A673 (cell line): ENCODE measurements at regions not wholly inside any gene's neighbourhood (a gene's known extent, or its start where the extent isn't known, plus 50 kb on each side); places are given as distances from the start of the nearest gene placed in this dataset.

Source experiments
- BruUV-seq: library from RNA; stranded (reverse); fragments of 400-500 nt; replicated peaks from 2 replicates; lab custom pipeline; 2021; lab: Mats Ljungman, UMichigan
- CTCF ChIA-PET: fragments of 300-600 bp; sonication (Branson Sonifier 250); formaldehyde crosslinking; loops from one replicate; lab custom pipeline; 2022; ENCODE audit warnings: antibody characterized with exemption; lab: Charles Lee
- POLR2A ChIA-PET: fragments of 300-600 bp; sonication (Branson Sonifier 250); formaldehyde crosslinking; loops from one replicate; lab custom pipeline; 2022; ENCODE audit warnings: antibody characterized with exemption; ENCODE audit not compliant: low non-redundant PET; lab: Charles Lee
- DNase-seq: peaks from one replicate; pipeline ENCODE4 v3.0.0-alpha.2; 2015; ENCODE audit warnings: low spot score
- H3K27ac ChIP-seq: fragments of 200-600 bp; sonication (generic); 2 replicates; pipeline ENCODE4 v1.5.1; 2016; ENCODE audit warnings: mixed run types, low read depth, mild to moderate bottlenecking, mixed read lengths, antibody characterized with exemption, low read length; ENCODE audit not compliant: poor library complexity, severe bottlenecking
- H3K27me3 ChIP-seq: fragments of 200-600 bp; sonication (generic); replicated peaks from 2 replicates; pipeline ENCODE4 v1.6.1; 2017; ENCODE audit warnings: mixed run types, low read depth, mild to moderate bottlenecking, mixed read lengths, antibody characterized with exemption, low read length; ENCODE audit not compliant: insufficient read depth, poor library complexity
- H3K36me3 ChIP-seq: fragments of 200-600 bp; sonication (generic); 2 replicates; pipeline ENCODE4 v1.6.1; 2016; ENCODE audit warnings: mixed run types, mild to moderate bottlenecking, mixed read lengths, antibody characterized with exemption, low read length; ENCODE audit not compliant: insufficient read depth, poor library complexity, severe bottlenecking
- H3K4me1 ChIP-seq: fragments of 200-600 bp; sonication (generic); 2 replicates; pipeline ENCODE4 v1.6.1; 2017; ENCODE audit warnings: mixed run types, mild to moderate bottlenecking, mixed read lengths, antibody characterized with exemption, low read length; ENCODE audit not compliant: insufficient read depth, poor library complexity, severe bottlenecking
- H3K4me3 ChIP-seq: fragments of 200-600 bp; sonication (generic); 2 replicates; pipeline ENCODE4 v1.5.1; 2016; ENCODE audit warnings: low read depth, mixed run types, mild to moderate bottlenecking, mixed read lengths, low read length; ENCODE audit not compliant: poor library complexity, severe bottlenecking
- H3K9me3 ChIP-seq: fragments of 200-600 bp; sonication (generic); 2 replicates; pipeline ENCODE4 v1.6.1; 2016; ENCODE audit warnings: mixed run types, low read depth, mild to moderate bottlenecking, mixed read lengths, antibody characterized with exemption, low read length; ENCODE audit not compliant: poor library complexity, severe bottlenecking
- CTCF ChIP-seq: fragments of 300-800, 200-600 bp; sonication (generic); conservative IDR thresholded peaks from 2 replicates; pipeline ENCODE4 v1.5.1; 2017; ENCODE audit warnings: low read depth, mild to moderate bottlenecking, antibody characterized with exemption, low read length, moderate library complexity, mixed read lengths
- EZH2 ChIP-seq: fragments of 200-600 bp; sonication (generic); IDR thresholded peaks from 2 replicates; pipeline ENCODE4 v1.6.1; 2017; ENCODE audit warnings: borderline replicate concordance, low read depth, mild to moderate bottlenecking, mixed read lengths, antibody characterized with exemption, low read length; ENCODE audit not compliant: poor library complexity, severe bottlenecking
- intact Hi-C: fragments of 100-400 bp; cut with micrococcal nuclease; formaldehyde crosslinking; loops from one replicate; pipeline ENCODE4 v1.10.0; 2022; ENCODE audit not compliant: unreplicated experiment

- DNase-seq, result no peak
- intact Hi-C loops, result no loop called here
- Histone ChIP-seq H3K36me3 (no peaks in the 10 kb centered on the region), H3K4me1 (no peaks in the 10 kb centered on the region), H3K27ac (no peak overlapping the region), H3K4me3 (no peak overlapping the region), H3K27me3 (no peaks in the 10 kb centered on the region), H3K9me3 (no peaks in the 10 kb centered on the region)
- ChIA-PET POLR2A (no interaction called here), CTCF (no interaction called here)
- no peak for TF ChIP-seq EZH2
- TF ChIP-seq CTCF, result no peak
- BruUV-seq, result no TSS peak
Measured at GRCh38 chr6:163888030-163888819, 473.7 kb downstream of the QKI start.

GRCh38 chr6:163886428-163886827 is 471.9 kb downstream of the QKI start:
- intact Hi-C loops, result no loop called here
- Histone ChIP-seq H3K27me3 (no peaks in the 10 kb centered on the region), H3K27ac (no peak overlapping the region), H3K4me3 (no peak overlapping the region), H3K4me1 (no peaks in the 10 kb centered on the region), H3K9me3 (no peaks in the 10 kb centered on the region), H3K36me3 (no peaks in the 10 kb centered on the region)
- CTCF ChIA-PET, result no interaction called here
- BruUV-seq, result no TSS peak
- POLR2A ChIA-PET, result no interaction called here
- no peak for TF ChIP-seq EZH2
- no peak for TF ChIP-seq CTCF
- DNase-seq, result no peak

- no peak for TF ChIP-seq EZH2
- no peak for TF ChIP-seq CTCF
- POLR2A ChIA-PET, result no interaction called here
- BruUV-seq, result no TSS peak
Measured at GRCh38 chr6:163883984-163884383, 469.5 kb downstream of the QKI start.

More at GRCh38 chr6:163883984-163884383, 469.5 kb downstream of the QKI start:
- Histone ChIP-seq H3K27ac (no peak overlapping the region), H3K9me3 (no peaks in the 10 kb centered on the region), H3K4me3 (no peak overlapping the region), H3K36me3 (no peaks in the 10 kb centered on the region), H3K27me3 (no peaks in the 10 kb centered on the region), H3K4me1 (no peaks in the 10 kb centered on the region)
- DNase-seq, result peak; percentile 55
- CTCF ChIA-PET, result no interaction called here
- intact Hi-C loops, result no loop called here
